Cardiac fibroblast (primary cell): ENCODE measurements at regions not wholly inside any gene's neighbourhood (a gene's known extent, or its start where the extent isn't known, plus 50 kb on each side); places are given as distances from the start of the nearest gene placed in this dataset.

Source experiments
- DNase-seq, 2 donors: peaks; one replicate each; pipeline versions ENCODE4 v3.0.0 to v3.0.0-alpha.2; 2010; ENCODE audit warnings: low read depth in 2 of 2
- H3K4me3 ChIP-seq, 2 donors: replicated peaks in 1 of 2; 1 replicate in 1 of 2; 2 replicates in 1 of 2; pipeline ENCODE4 v1.5.1; 2011; ENCODE audit warnings: low read depth in 2 of 2, low read length in 2 of 2, mild to moderate bottlenecking in 2 of 2, moderate library complexity in 1 of 2
- TF ChIP-seq, protein P1 (sequence below): IDR thresholded peaks from one replicate; pipeline ENCODE4 v1.5.1; 2011; ENCODE audit warnings: low read depth, mild to moderate bottlenecking, low read length, inconsistent platforms

DNA sequence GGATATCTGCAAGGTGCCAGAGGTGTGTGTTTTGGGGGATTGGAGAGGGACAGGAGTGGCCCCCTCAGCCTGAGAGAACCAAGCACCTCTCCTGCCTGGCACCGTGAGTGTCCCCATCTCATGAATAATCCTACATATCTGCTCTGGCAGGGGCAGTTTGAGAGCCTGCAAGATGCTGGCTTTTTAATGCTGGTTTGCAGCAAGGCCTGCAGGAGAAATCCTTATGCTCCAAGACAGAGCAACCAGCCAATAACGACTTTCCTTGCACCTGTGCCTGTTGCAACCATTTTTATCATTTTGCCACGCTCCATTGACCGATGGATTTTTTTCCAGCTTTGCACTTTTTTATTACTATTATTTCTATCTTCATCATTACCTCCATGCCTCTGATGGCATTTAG is 259.4 kb upstream of the SKOR2 start:
- TF ChIP-seq, protein P1, sequence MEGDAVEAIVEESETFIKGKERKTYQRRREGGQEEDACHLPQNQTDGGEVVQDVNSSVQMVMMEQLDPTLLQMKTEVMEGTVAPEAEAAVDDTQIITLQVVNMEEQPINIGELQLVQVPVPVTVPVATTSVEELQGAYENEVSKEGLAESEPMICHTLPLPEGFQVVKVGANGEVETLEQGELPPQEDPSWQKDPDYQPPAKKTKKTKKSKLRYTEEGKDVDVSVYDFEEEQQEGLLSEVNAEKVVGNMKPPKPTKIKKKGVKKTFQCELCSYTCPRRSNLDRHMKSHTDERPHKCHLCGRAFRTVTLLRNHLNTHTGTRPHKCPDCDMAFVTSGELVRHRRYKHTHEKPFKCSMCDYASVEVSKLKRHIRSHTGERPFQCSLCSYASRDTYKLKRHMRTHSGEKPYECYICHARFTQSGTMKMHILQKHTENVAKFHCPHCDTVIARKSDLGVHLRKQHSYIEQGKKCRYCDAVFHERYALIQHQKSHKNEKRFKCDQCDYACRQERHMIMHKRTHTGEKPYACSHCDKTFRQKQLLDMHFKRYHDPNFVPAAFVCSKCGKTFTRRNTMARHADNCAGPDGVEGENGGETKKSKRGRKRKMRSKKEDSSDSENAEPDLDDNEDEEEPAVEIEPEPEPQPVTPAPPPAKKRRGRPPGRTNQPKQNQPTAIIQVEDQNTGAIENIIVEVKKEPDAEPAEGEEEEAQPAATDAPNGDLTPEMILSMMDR = no peak
- no peak for DNase-seq
- no peak overlapping the region for H3K4me3 ChIP-seq

DNA sequence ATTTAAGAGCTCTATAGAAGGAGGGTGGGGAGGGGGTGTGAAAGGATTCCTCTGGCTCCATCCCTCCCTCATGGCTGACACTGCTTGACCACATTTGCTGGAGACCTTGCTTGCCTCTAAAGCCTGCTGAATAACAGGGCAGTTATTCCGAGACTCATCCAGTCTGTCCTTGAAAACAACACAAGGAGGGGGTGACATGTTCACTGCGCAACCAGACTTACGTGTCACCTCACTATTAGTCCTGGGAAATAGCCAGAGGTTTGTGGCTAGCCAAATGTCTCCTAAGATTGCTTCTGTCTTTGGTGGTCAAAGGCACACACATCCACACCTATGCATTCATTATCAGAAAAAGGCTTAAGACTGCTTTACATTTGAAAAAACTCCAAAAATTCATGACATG is 256.2 kb upstream of the SKOR2 start:
- no peak overlapping the region for H3K4me3 ChIP-seq
- TF ChIP-seq, protein P1 = no peak
- no peak for DNase-seq

DNA sequence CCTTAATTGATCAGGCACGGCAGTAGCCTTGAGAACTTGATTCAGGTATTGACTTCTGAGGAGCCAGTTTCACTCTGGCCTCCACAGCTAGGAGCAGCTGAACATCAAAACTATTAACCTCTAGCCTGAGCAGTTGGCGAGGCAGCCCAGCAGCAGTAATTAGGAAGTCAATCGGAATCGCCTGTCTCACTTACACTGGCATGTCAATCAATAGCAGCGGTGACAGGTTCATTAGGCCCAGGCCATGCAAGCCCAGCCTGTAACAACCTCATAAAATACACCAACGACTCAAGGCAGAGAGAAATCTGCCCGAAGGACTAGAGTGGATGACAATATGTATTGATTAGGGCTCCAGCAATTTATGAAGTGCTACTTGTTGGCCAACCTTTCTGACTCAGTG is 255.4 kb upstream of the SKOR2 start:
- TF ChIP-seq, protein P1 = no peak
- no peak overlapping the region for H3K4me3 ChIP-seq
- no peak for DNase-seq

DNA sequence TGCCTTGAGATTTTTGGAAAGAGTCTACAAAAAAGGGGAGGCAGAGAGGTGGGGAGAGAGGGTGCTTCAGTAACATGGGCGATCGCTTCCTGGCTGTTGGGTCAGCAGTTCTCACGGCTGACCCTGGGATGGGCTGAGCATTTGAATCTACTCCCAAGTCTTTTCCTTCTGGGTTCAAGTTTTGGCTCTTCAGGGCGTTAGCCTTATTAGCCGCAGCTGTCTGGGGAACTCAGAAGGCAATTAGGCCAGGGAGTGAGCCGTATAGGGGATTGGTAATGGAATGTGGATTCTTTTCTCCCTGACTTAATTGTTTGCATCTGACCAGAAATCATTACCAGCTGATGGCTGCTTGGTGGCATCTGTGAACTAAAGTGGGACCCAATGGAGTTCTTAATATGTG is 250.5 kb upstream of the SKOR2 start:
- DNase-seq = no peak
- no peak overlapping the region for H3K4me3 ChIP-seq
- TF ChIP-seq, protein P1 = no peak

DNA sequence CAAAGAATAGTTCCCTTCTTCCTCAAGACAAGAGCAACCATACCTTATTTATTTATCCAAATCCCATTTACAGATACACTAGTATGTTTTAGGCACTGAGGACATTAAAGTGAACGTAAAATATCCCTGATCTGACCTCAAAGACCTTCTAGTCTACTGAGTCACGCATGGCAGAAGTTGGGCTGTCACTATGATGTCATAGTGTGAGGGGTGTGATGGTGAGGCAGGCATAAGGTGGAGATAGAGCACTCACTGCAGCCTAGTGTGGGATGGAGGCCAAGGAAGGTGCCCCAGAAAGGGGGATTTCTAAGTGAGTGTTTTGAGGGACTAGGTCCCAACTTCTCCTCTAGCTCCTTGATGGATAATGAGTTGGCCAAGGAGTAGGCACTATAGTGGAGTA is 249.5 kb upstream of the SKOR2 start:
- no peak overlapping the region for H3K4me3 ChIP-seq
- TF ChIP-seq, protein P1 = no peak

DNA sequence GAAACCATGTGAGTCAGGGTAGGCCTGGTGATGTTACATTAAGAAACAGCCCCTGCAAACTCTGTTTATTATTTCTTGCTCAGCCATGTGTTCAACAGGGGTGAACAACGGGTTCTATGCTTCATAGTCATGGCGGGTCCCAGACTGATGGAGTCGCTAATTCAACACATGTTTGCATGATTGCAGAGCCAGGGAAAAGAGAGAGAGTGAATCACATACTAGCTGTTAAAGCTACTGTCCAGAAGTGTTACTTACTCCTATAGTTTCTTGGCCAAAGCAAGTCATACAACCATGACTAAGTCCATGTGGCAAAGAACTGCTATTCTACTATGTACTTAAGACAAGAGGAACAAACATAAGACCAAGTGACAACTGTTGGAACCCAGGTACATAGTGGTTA is 241.2 kb upstream of the SKOR2 start:
- TF ChIP-seq, protein P1 = no peak
- no peak overlapping the region for H3K4me3 ChIP-seq
- no peak for DNase-seq

More for the DNA sequence above, 249.5 kb upstream of the SKOR2 start:
- no peak for DNase-seq

DNA sequence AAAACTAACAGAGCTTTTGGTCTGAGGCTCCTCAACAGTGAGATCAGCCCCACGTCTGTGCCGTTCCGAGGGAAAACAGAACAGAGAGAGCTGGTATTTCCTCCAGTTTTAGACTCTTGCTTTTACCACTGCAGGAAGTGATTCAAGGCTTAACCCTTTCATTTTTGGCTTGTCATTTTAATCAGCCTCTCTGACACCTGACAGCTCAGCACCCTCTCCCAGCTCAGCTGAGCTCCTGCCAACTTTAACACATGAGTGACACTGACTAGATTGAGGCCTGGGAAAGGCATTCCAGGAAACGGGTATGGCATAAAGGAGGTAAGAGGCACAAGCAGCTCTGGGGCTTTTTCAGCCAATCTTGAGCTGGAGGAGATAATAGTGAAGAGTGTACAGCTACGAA is 239.4 kb upstream of the SKOR2 start:
- TF ChIP-seq, protein P1 = no peak
- DNase-seq = no peak
- no peak overlapping the region for H3K4me3 ChIP-seq
